ENCODE measurements at regions not wholly inside any gene's neighbourhood (a gene's known extent, or its start where the extent isn't known, plus 50 kb on each side); places are given as distances from the start of the nearest gene placed in this dataset.

- TF ChIP-seq POLR2AphosphoS5 (IDR thresholded peaks at IDR 0.05; ENCODE audit: low read depth, low read length), result no peak
- TF ChIP-seq REST (IDR thresholded peaks at IDR 0.05; ENCODE audit: insufficient read depth in 1 of 2, low read depth in 2 of 2, low read length in 2 of 2), result no peak
- no peak for TF ChIP-seq SIN3A (IDR thresholded peaks at IDR 0.05; ENCODE audit: borderline replicate concordance, insufficient read depth, low read length)
- TF ChIP-seq FOXP2 (optimal IDR thresholded peaks at IDR 0.05; ENCODE audit: borderline replicate concordance, extremely low read depth, extremely low read length, insufficient read depth), result no peak
- no peak for TF ChIP-seq TAF1 (IDR thresholded peaks at IDR 0.05; ENCODE audit: borderline replicate concordance, insufficient read depth, low read length)
These were observed 237.1 kb upstream of the TLL1 start for GRCh38 chr4:165635951-165636350.

- TF ChIP-seq FOXP2 (optimal IDR thresholded peaks at IDR 0.05; ENCODE audit: borderline replicate concordance, extremely low read depth, extremely low read length, insufficient read depth) (no peak), REST (IDR thresholded peaks at IDR 0.05; ENCODE audit: insufficient read depth in 1 of 2, low read depth in 2 of 2, low read length in 2 of 2) (no peak), SIN3A (IDR thresholded peaks at IDR 0.05; ENCODE audit: borderline replicate concordance, insufficient read depth, low read length) (no peak), TAF1 (IDR thresholded peaks at IDR 0.05; ENCODE audit: borderline replicate concordance, insufficient read depth, low read length) (no peak), POLR2AphosphoS5 (IDR thresholded peaks at IDR 0.05; ENCODE audit: low read depth, low read length) (no peak)
These were observed 221.1 kb upstream of the TLL1 start for GRCh38 chr4:165651901-165652300.

GRCh38 chr4:165654556-165654955 is 218.5 kb upstream of the TLL1 start:
- TF ChIP-seq POLR2AphosphoS5 (IDR thresholded peaks at IDR 0.05; ENCODE audit: low read depth, low read length) (no peak), TAF1 (IDR thresholded peaks at IDR 0.05; ENCODE audit: borderline replicate concordance, insufficient read depth, low read length) (no peak), REST (IDR thresholded peaks at IDR 0.05; ENCODE audit: insufficient read depth in 1 of 2, low read depth in 2 of 2, low read length in 2 of 2) (no peak), FOXP2 (optimal IDR thresholded peaks at IDR 0.05; ENCODE audit: borderline replicate concordance, extremely low read depth, extremely low read length, insufficient read depth) (no peak), SIN3A (IDR thresholded peaks at IDR 0.05; ENCODE audit: borderline replicate concordance, insufficient read depth, low read length) (no peak)

DNA sequence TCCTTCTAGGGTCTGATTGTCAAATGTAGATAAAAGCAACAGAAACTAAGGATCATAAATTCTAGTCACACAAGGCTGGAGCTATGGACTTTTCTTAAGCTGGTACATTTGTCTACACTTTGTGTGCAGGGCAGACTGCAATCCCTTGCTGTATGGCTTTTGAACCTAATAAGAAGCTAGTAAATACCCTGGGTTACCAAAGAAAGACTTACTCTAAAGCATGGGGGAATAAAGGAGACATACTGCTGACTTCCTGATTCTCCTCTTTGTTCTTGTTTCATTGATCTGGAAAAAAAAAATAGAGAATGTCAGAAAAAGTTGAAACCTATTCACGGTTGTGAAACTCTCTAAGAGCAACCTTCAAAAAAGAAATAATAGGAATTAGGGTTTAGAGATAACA is 216.6 kb upstream of the TLL1 start:
- no peak for TF ChIP-seq POLR2AphosphoS5 (IDR thresholded peaks at IDR 0.05; ENCODE audit: low read depth, low read length)

DNA sequence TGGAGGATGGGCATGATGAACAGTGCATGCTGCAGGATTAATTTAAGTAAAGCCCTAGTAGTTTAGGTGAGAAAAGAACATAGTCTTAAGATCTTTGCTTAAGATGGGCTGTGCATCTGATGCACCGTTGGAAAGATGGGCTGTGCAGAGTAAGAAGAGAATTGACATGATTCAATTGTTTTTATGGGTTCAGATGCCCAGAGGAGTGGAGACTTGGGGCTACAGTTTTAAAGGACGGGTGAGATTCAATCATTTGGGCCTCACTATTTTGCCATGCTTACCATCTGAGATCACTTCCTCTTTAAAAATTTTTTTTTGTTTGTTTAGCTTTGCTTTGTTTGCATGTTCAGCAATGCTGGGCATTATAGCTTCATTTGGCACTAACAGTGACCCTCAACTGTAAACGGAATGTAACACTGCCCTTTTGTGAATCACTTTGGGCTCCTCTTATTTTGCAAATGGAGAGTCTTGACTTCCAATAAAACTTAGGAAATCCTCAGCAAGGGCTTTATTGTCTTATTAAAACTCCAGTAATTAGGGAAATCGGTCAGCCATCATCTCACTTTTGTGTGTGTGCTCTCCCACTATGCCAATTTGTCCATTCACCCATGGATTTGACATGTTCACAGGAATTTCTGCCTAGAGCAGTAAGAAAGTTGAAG is 216.1 kb upstream of the TLL1 start:
- no peak for TF ChIP-seq REST (IDR thresholded peaks at IDR 0.05; ENCODE audit: insufficient read depth in 1 of 2, low read depth in 2 of 2, low read length in 2 of 2)
- no peak for TF ChIP-seq TAF1 (IDR thresholded peaks at IDR 0.05; ENCODE audit: borderline replicate concordance, insufficient read depth, low read length)
- TF ChIP-seq FOXP2 (optimal IDR thresholded peaks at IDR 0.05; ENCODE audit: borderline replicate concordance, extremely low read depth, extremely low read length, insufficient read depth), result no peak
- no peak for TF ChIP-seq SIN3A (IDR thresholded peaks at IDR 0.05; ENCODE audit: borderline replicate concordance, insufficient read depth, low read length)
- TF ChIP-seq POLR2AphosphoS5 (IDR thresholded peaks at IDR 0.05; ENCODE audit: low read depth, low read length), result no peak

Data from PFSK-1 (cell line).